NCI-H82 treated with DMSO at 0.1 percent for 48 hours (cell line): ENCODE measurements at regions not wholly inside any gene's neighbourhood (a gene's known extent, or its start where the extent isn't known, plus 50 kb on each side); places are given as distances from the start of the nearest gene placed in this dataset.
A peak's percentile ranks its signal among the peaks of the same experiment; 100 is the strongest.
"Not testable (repeated sequence)": the region's sequence is repeated elsewhere in the genome, so short reads cannot be mapped to it uniquely, and the experiment has no call there.

ENCODE experiments used
- DNase-seq: peaks from one replicate; lab custom pipeline; 2025; ENCODE audit not compliant: unreplicated experiment; lab: John Stamatoyannopoulos, UW

DNA sequence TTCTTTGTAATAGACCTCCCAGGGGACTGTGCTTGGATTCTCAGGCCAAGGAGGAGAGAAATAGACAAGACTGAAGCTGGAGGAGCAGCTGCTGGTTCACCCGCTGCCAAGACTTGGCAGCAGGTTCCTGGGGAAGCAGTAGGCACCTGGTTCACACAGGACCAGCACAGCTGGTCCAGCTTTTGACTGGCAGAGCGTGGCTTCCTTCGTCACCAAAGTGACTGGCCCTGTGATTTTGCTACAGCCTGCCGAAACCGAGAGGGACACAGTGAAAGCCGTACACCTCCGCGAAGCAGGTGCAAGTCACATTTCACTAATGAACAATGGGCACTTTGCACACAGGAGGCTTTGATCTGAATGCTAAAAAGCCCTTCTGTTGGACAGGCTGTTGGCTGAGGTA is 199.0 kb downstream of the RNF144B start:
- no peak for DNase-seq

DNA sequence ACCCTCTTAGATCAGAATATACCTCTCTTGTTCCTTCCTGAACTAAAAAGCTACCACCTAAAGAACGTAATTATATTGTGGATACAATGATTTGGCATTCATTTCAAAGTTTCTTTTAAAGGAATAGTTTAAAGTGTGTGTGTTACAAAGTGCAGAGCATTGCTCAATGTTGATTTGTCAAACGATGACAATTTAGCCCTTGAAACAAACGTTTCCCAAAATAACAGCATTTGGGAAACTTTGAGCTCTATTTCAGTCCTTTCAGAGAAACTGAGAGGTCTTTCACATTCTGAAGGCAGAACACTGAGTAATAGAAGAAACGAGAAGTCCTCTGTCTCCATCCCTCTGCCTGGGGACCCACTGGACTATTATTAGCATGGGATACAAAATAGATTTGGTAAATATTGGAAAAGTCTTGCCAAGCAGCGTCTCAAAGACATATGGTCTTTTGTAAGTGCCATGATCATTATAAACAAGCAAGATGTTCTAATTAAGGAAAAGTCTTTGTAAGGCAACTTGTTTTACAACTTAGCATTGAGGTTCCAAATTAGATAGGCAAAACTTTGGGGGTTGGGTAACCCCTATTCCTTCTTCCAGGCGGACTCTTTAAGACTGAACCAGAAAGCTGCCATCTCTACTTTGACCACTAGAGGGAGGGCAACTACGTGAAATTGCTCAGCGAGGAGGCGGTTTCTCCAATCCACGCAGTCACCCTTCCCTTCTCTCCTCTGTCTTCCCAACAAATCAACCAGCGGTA is 208.8 kb downstream of the RNF144B start:
- peak; percentile 32 for DNase-seq

GRCh38 chr6:18596531-18596835 is 209.3 kb downstream of the RNF144B start:
- no peak for DNase-seq

- peak; percentile 9 for DNase-seq
Observed at GRCh38 chr6:18598551-18599264, 211.6 kb downstream of the RNF144B start.

DNA sequence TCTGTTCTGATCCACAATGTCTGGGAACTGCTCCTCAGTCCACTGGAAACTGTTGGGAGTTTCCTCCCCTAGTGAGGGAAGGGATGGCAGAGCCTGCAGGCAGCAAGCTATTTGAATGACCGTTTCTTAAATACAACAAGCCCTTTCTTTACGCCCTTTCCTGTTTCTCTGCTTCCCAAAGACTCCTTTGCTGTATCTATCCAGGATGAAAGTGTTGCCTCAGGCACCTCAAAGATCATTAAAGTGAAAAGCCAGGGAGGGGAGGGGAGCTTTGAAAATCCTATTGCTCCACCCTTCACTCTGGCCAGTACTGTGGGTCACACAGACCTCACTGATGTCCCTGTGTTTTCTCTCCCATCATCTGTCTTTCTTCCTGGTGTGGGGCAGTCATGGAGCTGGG is 213.1 kb downstream of the RNF144B start:
- DNase-seq: no peak

DNA sequence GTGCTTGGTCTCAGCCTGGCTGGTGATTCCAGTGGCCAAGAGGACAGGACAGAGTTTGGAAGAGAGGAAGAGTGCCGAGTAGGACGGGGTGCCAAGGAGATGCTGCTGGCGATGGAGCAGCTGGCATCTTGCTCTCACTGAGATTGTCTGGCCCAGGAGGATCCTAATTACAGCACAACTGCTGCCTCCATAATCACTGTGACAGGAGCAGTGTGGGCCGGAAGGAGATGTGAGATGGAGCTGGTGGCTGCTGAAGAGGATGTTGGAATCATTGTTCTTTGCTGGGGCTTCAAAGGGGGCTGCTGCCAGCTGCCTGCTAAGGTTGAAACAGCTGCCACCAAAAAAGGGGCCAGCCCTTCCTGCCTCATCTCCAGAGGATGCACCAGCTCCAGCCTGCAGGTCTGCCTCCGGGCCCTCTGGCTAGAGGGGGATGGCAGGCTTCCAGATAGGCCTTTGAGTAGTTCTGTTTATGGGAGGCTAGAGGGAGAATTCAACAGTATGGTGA is 214.4 kb downstream of the RNF144B start:
- no peak for DNase-seq

DNA sequence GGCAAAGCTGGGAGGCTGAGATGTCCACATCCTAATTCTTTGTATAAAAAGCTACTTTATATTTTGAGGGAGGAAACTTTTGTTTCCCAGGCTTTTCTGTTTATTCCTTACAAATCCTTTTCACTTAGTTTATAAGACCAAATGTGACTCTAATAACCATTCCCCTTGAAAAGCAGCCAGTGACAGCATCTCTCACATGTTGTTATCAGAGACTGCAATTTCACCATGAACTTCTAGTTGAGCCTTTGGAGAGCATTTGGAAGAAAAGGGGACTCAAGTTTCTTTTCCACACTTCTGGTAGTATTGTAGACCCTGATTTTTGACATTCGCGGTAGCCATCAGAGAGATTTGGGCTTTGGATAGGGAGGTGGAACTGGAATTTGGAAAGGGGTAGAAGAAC is 215.8 kb downstream of the RNF144B start:
- DNase-seq: no peak

- no peak for DNase-seq
Observed at GRCh38 chr6:18603361-18603760, 216.2 kb downstream of the RNF144B start.

DNA sequence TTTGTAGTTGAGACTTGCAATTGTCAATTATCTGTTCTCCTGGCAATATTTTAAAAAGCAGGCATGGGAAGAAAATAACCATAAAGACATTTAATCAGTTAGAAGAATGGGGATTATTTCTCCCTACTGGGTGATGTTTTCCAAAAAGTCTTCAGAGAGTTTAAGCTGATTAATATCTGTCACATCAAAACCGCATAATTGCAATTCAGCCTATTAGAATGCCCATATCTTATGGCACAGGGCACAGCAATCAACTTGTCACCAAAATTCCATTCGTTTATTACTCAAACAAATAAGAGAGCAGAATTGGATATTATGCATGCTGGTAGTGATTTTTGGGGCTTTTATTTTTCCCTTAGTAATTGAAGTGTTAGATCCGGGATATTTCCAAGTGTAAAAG is 218.7 kb downstream of the RNF144B start:
- DNase-seq: no peak

DNA sequence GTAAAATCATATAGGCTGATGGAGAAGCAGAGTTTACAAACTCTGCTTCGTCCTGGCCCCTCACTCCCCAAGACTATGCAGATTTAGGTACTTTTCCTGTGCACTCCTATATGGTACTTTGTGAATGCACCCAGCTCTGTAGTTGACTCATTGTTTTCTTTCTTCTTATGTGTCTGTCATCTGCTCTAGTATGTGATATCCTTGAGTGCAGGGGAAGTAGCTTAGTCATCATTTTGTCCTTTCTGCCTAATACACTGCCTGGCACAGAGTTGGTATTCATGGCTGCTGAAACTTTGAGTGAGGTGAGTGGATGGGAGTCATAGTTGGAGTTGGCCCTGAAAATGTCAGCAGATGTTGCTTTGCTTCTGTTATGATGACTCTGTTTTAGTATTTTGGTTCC is 222.6 kb downstream of the RNF144B start:
- no peak for DNase-seq

GRCh38 chr6:18613319-18613925 is 226.3 kb downstream of the RNF144B start:
- peak; percentile 72 for DNase-seq

GRCh38 chr6:18629571-18629970 is 242.4 kb downstream of the RNF144B start:
- DNase-seq: no peak

- DNase-seq: no peak
Observed at GRCh38 chr6:18632670-18633410, 245.7 kb downstream of the RNF144B start.

- no peak for DNase-seq
Observed at GRCh38 chr6:18634912-18635311, 247.8 kb downstream of the RNF144B start.

GRCh38 chr6:18640134-18640533 is 253.0 kb downstream of the RNF144B start:
- no peak for DNase-seq

- DNase-seq: no peak
Observed at GRCh38 chr6:18640754-18641153, 253.6 kb downstream of the RNF144B start.

GRCh38 chr6:18654821-18655220 is 267.7 kb downstream of the RNF144B start:
- no peak for DNase-seq

DNA sequence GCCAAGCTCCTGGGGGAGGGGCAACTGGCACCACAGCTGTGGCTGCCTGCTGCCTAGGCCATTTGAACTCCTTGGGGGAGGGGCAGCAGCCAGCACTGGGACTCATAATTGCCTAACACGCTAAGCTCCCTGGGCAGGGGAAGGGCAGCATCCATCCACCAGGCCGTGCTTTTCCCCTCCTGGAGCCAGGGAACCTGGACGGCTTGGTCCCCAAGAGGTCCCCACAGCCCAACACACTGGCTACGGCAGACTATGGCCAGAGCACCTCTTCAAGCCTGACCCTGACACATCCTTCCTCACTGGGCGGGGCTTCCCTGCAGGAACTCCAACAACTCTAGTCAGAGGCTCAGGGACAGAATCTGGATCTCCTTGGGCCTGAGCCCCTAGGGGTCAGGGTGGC is 269.4 kb downstream of the RNF144B start:
- no peak for DNase-seq

- DNase-seq: not testable (repeated sequence)
Observed at GRCh38 chr6:18659994-18660393, 272.8 kb downstream of the RNF144B start.

GRCh38 chr6:18663011-18663410 is 275.9 kb downstream of the RNF144B start:
- no peak for DNase-seq

DNA sequence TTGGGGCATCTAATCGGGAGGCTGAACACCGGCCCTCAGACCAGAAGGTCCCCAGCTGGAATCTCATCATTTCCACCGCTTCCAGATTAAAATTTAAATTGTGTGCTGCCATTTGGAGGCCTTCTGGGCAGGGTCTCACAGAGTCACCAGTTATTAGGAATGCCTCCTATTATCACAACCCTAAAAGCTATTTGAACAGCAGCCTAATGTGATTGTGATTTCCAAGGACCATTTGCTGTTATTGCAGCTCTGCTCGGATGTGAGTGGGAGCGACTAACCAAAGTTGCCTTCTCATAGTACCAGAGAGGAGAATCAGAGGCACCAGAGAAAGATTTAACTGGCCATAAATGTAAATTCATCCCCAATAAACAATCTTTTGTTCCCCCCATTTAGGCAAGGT is 277.3 kb downstream of the RNF144B start:
- no peak for DNase-seq
